ENCODE measurements at regions not wholly inside any gene's neighbourhood (a gene's known extent, or its start where the extent isn't known, plus 50 kb on each side); places are given as distances from the start of the nearest gene placed in this dataset.

GRCh38 chr4:144562019-144562705 is 83.8 kb upstream of the HHIP start:
- TF ChIP-seq, protein P1, sequence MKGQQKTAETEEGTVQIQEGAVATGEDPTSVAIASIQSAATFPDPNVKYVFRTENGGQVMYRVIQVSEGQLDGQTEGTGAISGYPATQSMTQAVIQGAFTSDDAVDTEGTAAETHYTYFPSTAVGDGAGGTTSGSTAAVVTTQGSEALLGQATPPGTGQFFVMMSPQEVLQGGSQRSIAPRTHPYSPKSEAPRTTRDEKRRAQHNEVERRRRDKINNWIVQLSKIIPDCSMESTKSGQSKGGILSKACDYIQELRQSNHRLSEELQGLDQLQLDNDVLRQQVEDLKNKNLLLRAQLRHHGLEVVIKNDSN (IDR thresholded peaks at IDR 0.05): no peak
- TF ChIP-seq RAD21 (IDR thresholded peaks at IDR 0.05; ENCODE audit: low read depth) (no peak), FOXM1 (IDR thresholded peaks at IDR 0.05; ENCODE audit: borderline replicate concordance, low read depth) (no peak), EP300 (IDR thresholded peaks at IDR 0.05; ENCODE audit: borderline replicate concordance) (no peak), TEAD4 (IDR thresholded peaks at IDR 0.05) (no peak), CREB1 (IDR thresholded peaks at IDR 0.05; ENCODE audit: low read depth) (no peak), EGR1 (IDR thresholded peaks at IDR 0.05) (no peak), YY1 (IDR thresholded peaks at IDR 0.05; ENCODE audit: low read depth) (no peak), TAF1 (IDR thresholded peaks at IDR 0.05; ENCODE audit: low read depth) (no peak), TCF12 (IDR thresholded peaks at IDR 0.05; ENCODE audit: low read depth) (no peak)
- TF ChIP-seq, protein P2, sequence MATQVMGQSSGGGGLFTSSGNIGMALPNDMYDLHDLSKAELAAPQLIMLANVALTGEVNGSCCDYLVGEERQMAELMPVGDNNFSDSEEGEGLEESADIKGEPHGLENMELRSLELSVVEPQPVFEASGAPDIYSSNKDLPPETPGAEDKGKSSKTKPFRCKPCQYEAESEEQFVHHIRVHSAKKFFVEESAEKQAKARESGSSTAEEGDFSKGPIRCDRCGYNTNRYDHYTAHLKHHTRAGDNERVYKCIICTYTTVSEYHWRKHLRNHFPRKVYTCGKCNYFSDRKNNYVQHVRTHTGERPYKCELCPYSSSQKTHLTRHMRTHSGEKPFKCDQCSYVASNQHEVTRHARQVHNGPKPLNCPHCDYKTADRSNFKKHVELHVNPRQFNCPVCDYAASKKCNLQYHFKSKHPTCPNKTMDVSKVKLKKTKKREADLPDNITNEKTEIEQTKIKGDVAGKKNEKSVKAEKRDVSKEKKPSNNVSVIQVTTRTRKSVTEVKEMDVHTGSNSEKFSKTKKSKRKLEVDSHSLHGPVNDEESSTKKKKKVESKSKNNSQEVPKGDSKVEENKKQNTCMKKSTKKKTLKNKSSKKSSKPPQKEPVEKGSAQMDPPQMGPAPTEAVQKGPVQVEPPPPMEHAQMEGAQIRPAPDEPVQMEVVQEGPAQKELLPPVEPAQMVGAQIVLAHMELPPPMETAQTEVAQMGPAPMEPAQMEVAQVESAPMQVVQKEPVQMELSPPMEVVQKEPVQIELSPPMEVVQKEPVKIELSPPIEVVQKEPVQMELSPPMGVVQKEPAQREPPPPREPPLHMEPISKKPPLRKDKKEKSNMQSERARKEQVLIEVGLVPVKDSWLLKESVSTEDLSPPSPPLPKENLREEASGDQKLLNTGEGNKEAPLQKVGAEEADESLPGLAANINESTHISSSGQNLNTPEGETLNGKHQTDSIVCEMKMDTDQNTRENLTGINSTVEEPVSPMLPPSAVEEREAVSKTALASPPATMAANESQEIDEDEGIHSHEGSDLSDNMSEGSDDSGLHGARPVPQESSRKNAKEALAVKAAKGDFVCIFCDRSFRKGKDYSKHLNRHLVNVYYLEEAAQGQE (IDR thresholded peaks at IDR 0.05; ENCODE audit: low read depth): no peak
- TF ChIP-seq, protein P3, sequence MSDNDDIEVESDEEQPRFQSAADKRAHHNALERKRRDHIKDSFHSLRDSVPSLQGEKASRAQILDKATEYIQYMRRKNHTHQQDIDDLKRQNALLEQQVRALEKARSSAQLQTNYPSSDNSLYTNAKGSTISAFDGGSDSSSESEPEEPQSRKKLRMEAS (IDR thresholded peaks at IDR 0.05): no peak
